ENCODE measurements at regions not wholly inside any gene's neighbourhood (a gene's known extent, or its start where the extent isn't known, plus 50 kb on each side); places are given as distances from the start of the nearest gene placed in this dataset.
A peak's percentile ranks its signal among the peaks of the same experiment; 100 is the strongest.

DNA sequence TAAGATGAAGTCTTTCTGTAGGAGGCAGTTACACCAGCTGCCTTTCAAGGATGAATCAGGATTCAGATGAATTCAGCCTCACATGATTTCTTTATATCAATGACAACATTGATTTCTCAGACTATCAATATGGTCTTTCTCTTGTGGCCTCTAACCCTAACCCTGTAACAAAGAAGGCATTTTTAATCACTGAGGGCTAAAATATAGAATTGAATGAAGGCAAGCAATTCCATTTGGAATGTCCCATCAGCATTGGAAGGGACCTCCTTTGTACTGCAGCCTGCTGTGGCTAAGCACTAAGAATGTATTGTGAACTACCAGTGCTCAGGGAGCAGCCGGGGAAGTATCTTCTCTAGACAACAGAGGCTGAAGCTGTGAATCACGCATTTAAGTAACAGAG is 90.6 kb upstream of the FRMD6 start:
- Mint-ChIP-seq H3K4me3 (no peak overlapping the region), H3K9me3 (peaks cover 14% of the 10 kb centered on the region), H3K4me1 (ENCODE audit: unreplicated experiment) (peaks cover 14% of the 10 kb centered on the region), H3K36me3 (peaks cover 5% of the 10 kb centered on the region), H3K27me3 (no peaks in the 10 kb centered on the region), H3K27ac (no peak overlapping the region)
- TF ChIP-seq, protein P1, sequence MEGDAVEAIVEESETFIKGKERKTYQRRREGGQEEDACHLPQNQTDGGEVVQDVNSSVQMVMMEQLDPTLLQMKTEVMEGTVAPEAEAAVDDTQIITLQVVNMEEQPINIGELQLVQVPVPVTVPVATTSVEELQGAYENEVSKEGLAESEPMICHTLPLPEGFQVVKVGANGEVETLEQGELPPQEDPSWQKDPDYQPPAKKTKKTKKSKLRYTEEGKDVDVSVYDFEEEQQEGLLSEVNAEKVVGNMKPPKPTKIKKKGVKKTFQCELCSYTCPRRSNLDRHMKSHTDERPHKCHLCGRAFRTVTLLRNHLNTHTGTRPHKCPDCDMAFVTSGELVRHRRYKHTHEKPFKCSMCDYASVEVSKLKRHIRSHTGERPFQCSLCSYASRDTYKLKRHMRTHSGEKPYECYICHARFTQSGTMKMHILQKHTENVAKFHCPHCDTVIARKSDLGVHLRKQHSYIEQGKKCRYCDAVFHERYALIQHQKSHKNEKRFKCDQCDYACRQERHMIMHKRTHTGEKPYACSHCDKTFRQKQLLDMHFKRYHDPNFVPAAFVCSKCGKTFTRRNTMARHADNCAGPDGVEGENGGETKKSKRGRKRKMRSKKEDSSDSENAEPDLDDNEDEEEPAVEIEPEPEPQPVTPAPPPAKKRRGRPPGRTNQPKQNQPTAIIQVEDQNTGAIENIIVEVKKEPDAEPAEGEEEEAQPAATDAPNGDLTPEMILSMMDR (conservative IDR thresholded peaks at IDR 0.05) = no peak
- DNase-seq (ENCODE audit: extremely low spot score, unreplicated experiment) = no peak

DNA sequence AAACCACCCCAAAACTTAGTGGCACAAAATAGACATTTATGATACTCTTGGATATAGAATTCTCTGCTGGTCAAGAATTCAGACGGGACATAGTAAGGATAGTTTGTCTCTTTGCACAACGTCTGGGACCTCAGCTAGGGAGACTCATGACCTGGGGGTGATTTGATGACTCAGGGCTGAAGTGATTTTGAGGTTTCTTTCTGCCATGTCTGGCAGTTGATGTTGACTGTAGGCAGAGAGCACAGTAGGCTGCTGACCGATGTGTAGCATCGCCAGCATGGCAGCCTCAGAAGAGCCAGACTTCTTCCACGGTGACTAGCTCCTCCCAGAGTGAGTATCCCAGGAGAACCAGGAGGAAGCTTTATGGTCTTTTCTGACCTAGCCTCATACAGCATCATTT is 88.9 kb upstream of the FRMD6 start:
- H3K27ac Mint-ChIP-seq = no peak overlapping the region
- TF ChIP-seq, protein P1 (conservative IDR thresholded peaks at IDR 0.05) = no peak
- no peak for DNase-seq (ENCODE audit: extremely low spot score, unreplicated experiment)
- no peaks in the 10 kb centered on the region for H3K27me3 Mint-ChIP-seq
- H3K9me3 Mint-ChIP-seq = peaks cover 14% of the 10 kb centered on the region
- H3K36me3 Mint-ChIP-seq = peaks cover 5% of the 10 kb centered on the region
- no peak overlapping the region for H3K4me3 Mint-ChIP-seq
- H3K4me1 Mint-ChIP-seq (ENCODE audit: unreplicated experiment) = peaks cover 19% of the 10 kb centered on the region

DNA sequence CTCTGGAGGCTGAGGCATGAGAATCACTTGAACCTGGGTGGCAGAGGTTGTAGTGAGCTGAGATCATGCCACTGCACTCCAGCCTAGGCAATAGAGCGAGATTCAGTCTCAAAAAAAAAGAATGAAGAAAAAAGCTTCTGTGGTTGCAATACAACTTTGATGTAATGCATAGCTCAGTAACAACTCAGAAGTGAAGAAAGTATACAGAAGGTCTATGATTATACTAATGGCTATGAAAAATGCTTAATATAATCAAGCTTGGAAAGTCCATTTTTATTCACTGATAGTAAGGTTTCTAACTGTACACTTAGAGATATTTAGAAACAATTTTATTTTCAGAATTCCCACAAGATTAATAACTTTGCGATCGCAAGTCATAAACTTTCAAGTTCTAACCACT is 88.2 kb upstream of the FRMD6 start:
- peaks cover 5% of the 10 kb centered on the region for H3K36me3 Mint-ChIP-seq
- H3K27me3 Mint-ChIP-seq = no peaks in the 10 kb centered on the region
- DNase-seq (ENCODE audit: extremely low spot score, unreplicated experiment) = no peak
- TF ChIP-seq, protein P1 (conservative IDR thresholded peaks at IDR 0.05) = no peak
- peaks cover 19% of the 10 kb centered on the region for H3K4me1 Mint-ChIP-seq (ENCODE audit: unreplicated experiment)
- H3K9me3 Mint-ChIP-seq = peaks cover 14% of the 10 kb centered on the region
- no peak overlapping the region for H3K27ac Mint-ChIP-seq
- no peak overlapping the region for H3K4me3 Mint-ChIP-seq

DNA sequence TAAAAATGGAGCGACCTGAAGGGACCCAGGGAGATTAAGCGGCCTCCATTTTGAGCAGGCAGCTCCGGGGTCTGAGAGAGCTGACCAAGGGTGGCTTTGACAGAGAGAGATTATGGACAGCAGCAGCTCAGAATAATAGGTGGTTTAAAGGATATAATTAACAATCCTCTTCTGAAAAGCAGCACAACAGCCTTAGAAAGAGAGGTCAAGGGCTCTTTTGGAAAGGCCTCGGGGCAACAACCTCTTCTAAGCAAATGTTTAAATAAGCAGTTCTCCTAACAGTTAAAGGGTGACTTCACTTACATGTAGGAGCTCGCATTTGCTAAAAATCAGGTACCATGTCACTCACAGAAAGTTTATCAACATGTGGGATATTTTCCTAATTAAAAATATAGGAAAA is 87.2 kb upstream of the FRMD6 start:
- peaks cover 19% of the 10 kb centered on the region for H3K4me1 Mint-ChIP-seq (ENCODE audit: unreplicated experiment)
- H3K27me3 Mint-ChIP-seq = no peaks in the 10 kb centered on the region
- H3K36me3 Mint-ChIP-seq = peaks cover 5% of the 10 kb centered on the region
- TF ChIP-seq, protein P1 (conservative IDR thresholded peaks at IDR 0.05) = no peak
- peak overlapping the region; percentile 52 for H3K4me3 Mint-ChIP-seq
- no peak for DNase-seq (ENCODE audit: extremely low spot score, unreplicated experiment)
- peak overlapping the region; percentile 70 for H3K27ac Mint-ChIP-seq
- peaks cover 14% of the 10 kb centered on the region for H3K9me3 Mint-ChIP-seq

DNA sequence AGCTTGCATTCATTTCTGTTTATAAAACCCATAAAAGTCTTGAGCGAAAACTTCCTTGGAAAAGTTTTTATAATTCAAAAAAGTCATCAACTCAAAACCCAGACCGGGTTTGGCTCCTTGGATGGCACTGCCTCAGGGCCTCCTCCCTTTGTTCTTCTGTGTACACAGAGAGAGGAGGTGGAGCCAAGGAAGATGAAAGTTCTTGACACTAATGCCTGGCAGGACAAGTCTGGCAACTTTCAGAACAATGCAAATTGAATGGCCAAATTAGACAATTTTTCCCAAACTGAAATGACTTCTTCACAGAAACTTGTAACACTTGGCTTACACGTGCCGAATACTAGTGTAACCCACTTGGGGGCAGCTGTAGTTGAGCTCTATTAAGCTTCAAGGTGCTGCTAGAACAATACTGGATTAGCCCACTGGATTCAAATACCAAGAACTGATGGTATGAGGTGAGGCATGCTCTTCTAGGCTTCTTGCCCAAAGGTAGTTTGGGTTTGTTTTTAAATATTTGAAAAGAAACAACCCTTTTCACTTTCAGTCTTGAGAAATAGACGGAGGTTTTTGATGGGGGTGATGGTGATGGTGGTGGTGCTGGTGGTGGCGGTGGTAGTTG is 86.6 kb upstream of the FRMD6 start:
- H3K4me1 Mint-ChIP-seq (ENCODE audit: unreplicated experiment) = peaks cover 19% of the 10 kb centered on the region
- peak overlapping the region; percentile 78 for H3K27ac Mint-ChIP-seq
- no peak for DNase-seq (ENCODE audit: extremely low spot score, unreplicated experiment)
- no peaks in the 10 kb centered on the region for H3K27me3 Mint-ChIP-seq
- peaks cover 5% of the 10 kb centered on the region for H3K36me3 Mint-ChIP-seq
- H3K4me3 Mint-ChIP-seq = peak overlapping the region; percentile 52
- TF ChIP-seq, protein P1 (conservative IDR thresholded peaks at IDR 0.05) = no peak
- peaks cover 14% of the 10 kb centered on the region for H3K9me3 Mint-ChIP-seq
